ENCODE measurements at regions not wholly inside any gene's neighbourhood (a gene's known extent, or its start where the extent isn't known, plus 50 kb on each side); places are given as distances from the start of the nearest gene placed in this dataset.

DNA sequence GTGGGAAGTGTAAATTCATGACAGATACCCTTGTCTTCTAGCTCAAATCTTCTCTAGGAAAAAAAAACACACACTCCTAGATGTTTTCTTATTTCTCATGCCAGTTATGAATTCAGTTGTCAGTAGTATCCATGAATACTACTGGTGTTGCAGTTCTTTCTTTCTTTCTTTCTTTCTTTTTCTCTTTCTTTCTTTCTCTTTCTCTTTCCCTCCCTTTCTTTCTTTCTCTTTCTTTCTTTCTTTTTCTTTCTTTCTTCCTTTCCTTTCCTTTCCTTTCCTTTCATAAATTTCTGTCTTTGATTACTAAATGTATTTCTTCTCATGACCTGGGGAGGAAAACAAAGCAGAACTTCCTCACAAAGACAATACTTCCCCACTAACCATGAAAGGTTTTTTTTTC is 253.8 kb downstream of the PCDH7 start:
- Mint-ChIP-seq H3K27ac (no peak overlapping the region), H3K9me3 (peaks cover 14 to 17% (median 16%) of the 10 kb centered on the region in 3 donors), H3K27me3 (no peaks in the 10 kb centered on the region), H3K36me3 (no peaks in the 10 kb centered on the region), H3K4me1 (no peaks in the 10 kb centered on the region), H3K4me3 (no peak overlapping the region)
- no peak overlapping the region for H3K27ac ChIP-seq (ENCODE audit: low read length)
- no peaks in the 10 kb centered on the region for H3K27me3 ChIP-seq (replicated peaks in 1 of 2; ENCODE audit: control insufficient read depth in 2 of 2, extremely low read depth in 1 of 2, insufficient read depth in 2 of 2, low read length in 1 of 2)
- H3K4me3 ChIP-seq (ENCODE audit: control insufficient read depth in 1 of 2, extremely low read depth in 1 of 2, low read length in 1 of 2): no peak overlapping the region
- ATAC-seq (replicated peaks in 1 of 4) (no peak), DNase-seq (no peak)
- ChIA-PET CTCF (no interaction called here), POLR2A (no interaction called here)
- H3K36me3 ChIP-seq (ENCODE audit: control insufficient read depth in 2 of 2, extremely low read depth in 1 of 2, insufficient read depth in 1 of 2, low read length in 1 of 2): no peaks in the 10 kb centered on the region
- no peaks in the 10 kb centered on the region for H3K9me3 ChIP-seq
- H3K4me1 ChIP-seq (ENCODE audit: control insufficient read depth in 1 of 2, extremely low read depth in 1 of 2, insufficient read depth in 2 of 2, low read length in 2 of 2): no peaks in the 10 kb centered on the region

DNA sequence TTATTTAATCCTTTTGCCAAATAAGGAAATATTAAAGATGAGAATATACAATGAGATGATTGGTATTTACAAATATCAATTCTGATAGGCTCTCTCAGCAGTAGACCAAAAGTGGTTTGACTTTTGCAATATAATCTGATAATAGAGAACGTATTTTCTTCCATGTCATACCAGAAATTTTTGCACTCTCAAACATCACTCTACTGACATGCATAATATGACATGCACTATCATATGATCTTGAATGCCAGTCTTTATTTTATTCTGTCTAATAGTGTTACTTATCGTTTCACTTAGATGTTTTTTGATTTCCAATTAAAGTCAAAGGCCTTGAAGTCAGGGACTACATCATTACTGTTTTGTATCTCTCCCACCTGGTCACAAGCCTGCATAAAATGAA is 259.2 kb downstream of the PCDH7 start:
- Mint-ChIP-seq H3K4me3 (no peak overlapping the region), H3K9me3 (peaks cover 5 to 18% (median 15%) of the 10 kb centered on the region in 3 donors), H3K36me3 (no peaks in the 10 kb centered on the region), H3K27me3 (no peaks in the 10 kb centered on the region), H3K27ac (no peak overlapping the region), H3K4me1 (no peaks in the 10 kb centered on the region)
- Histone ChIP-seq H3K4me3 (ENCODE audit: control insufficient read depth in 1 of 2, extremely low read depth in 1 of 2, low read length in 1 of 2) (no peak overlapping the region), H3K36me3 (ENCODE audit: control insufficient read depth in 2 of 2, extremely low read depth in 1 of 2, insufficient read depth in 1 of 2, low read length in 1 of 2) (no peaks in the 10 kb centered on the region), H3K27me3 (replicated peaks in 1 of 2; ENCODE audit: control insufficient read depth in 2 of 2, extremely low read depth in 1 of 2, insufficient read depth in 2 of 2, low read length in 1 of 2) (no peaks in the 10 kb centered on the region), H3K9me3 (peaks cover 2% of the 10 kb centered on the region), H3K4me1 (ENCODE audit: control insufficient read depth in 1 of 2, extremely low read depth in 1 of 2, insufficient read depth in 2 of 2, low read length in 2 of 2) (no peaks in the 10 kb centered on the region), H3K27ac (ENCODE audit: low read length) (no peak overlapping the region)
- ATAC-seq (replicated peaks in 1 of 4) (no peak), DNase-seq (no peak)
- ChIA-PET POLR2A (interaction anchor here in 1 of 2 donors (0.6 kb wide), 1 partner anchor 1203 kb away, joined by 4 read pairs; no protein-coding TSS in a partner anchor), CTCF (no interaction called here)
- no CpG with 5 or more reads among the region's 2 CpGs for WGBS (ENCODE audit: insufficient coverage)

DNA sequence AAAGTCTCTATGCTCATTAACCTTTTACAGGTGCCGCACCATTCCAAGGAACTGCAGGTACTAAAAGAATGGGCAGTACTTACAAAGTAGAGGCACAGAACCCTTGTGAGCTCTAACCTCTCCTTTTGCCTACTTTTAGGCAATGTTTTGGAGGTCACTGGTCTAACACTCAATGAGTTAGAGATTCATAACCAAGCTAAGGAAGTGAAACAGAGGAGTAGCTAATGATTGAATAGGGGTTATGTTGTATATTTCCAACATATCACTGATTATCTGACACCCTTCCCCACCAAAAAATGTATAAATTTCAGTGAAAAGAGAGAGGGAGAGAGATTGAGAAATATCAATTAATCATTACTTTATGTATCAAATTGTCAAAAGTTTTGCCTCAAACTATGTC is 269.3 kb downstream of the PCDH7 start:
- Mint-ChIP-seq H3K27ac (no peak overlapping the region), H3K4me3 (no peak overlapping the region), H3K4me1 (no peaks in the 10 kb centered on the region), H3K27me3 (no peaks in the 10 kb centered on the region), H3K36me3 (no peaks in the 10 kb centered on the region), H3K9me3 (peaks cover 4 to 18% (median 13%) of the 10 kb centered on the region in 3 donors)
- no peaks in the 10 kb centered on the region for H3K36me3 ChIP-seq (ENCODE audit: control insufficient read depth in 2 of 2, extremely low read depth in 1 of 2, insufficient read depth in 1 of 2, low read length in 1 of 2)
- no peak overlapping the region for H3K4me3 ChIP-seq (ENCODE audit: control insufficient read depth in 1 of 2, extremely low read depth in 1 of 2, low read length in 1 of 2)
- H3K4me1 ChIP-seq (ENCODE audit: control insufficient read depth in 1 of 2, extremely low read depth in 1 of 2, insufficient read depth in 2 of 2, low read length in 2 of 2): no peaks in the 10 kb centered on the region
- H3K9me3 ChIP-seq: no peaks in the 10 kb centered on the region
- ChIA-PET CTCF (interaction anchor here in 1 of 2 donors (0.6 kb wide), 1 partner anchor 46 kb away, joined by 4 read pairs; no protein-coding TSS in a partner anchor), POLR2A (no interaction called here)
- H3K27me3 ChIP-seq (replicated peaks in 1 of 2; ENCODE audit: control insufficient read depth in 2 of 2, extremely low read depth in 1 of 2, insufficient read depth in 2 of 2, low read length in 1 of 2): no peaks in the 10 kb centered on the region
- ATAC-seq (replicated peaks in 1 of 4): no peak
- no peak overlapping the region for H3K27ac ChIP-seq (ENCODE audit: low read length)
- WGBS (ENCODE audit: insufficient coverage): 100% methylated on average over 1 of the region's 1 CpG
- no peak for DNase-seq

DNA sequence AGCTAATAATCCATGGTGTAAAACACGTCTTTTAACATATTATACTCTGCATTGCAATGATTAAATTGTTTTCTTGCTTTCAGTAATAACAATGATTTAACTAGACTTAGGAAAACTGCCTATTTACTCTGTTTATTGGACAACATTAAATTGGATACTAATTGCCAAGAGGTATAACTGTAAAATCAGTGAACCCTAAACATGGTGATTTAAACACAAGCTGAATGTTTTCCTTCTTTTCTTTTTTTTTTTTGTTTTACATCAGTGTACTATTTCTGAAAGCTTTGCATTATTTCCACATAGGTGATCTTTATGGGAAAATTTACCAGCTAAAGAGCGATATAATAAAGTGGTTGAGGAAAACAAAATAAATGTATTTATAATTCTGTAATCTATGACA is 276.7 kb downstream of the PCDH7 start:
- H3K4me3 ChIP-seq (ENCODE audit: control insufficient read depth in 1 of 2, extremely low read depth in 1 of 2, low read length in 1 of 2): no peak overlapping the region
- no CpG with 5 or more reads among the region's 2 CpGs for WGBS (ENCODE audit: insufficient coverage)
- H3K27me3 ChIP-seq (replicated peaks in 1 of 2; ENCODE audit: control insufficient read depth in 2 of 2, extremely low read depth in 1 of 2, insufficient read depth in 2 of 2, low read length in 1 of 2): no peaks in the 10 kb centered on the region
- no peaks in the 10 kb centered on the region for H3K9me3 ChIP-seq
- H3K4me1 ChIP-seq (ENCODE audit: control insufficient read depth in 1 of 2, extremely low read depth in 1 of 2, insufficient read depth in 2 of 2, low read length in 2 of 2): no peaks in the 10 kb centered on the region
- ATAC-seq (replicated peaks in 1 of 4): no peak
- no peak for DNase-seq
- H3K36me3 Mint-ChIP-seq: no peaks in the 10 kb centered on the region
- H3K36me3 ChIP-seq (ENCODE audit: control insufficient read depth in 2 of 2, extremely low read depth in 1 of 2, insufficient read depth in 1 of 2, low read length in 1 of 2): no peaks in the 10 kb centered on the region
- ChIA-PET CTCF (no interaction called here), POLR2A (no interaction called here)
- no peak overlapping the region for H3K27ac Mint-ChIP-seq
- no peak overlapping the region for H3K27ac ChIP-seq (ENCODE audit: low read length)
- no peaks in the 10 kb centered on the region for H3K27me3 Mint-ChIP-seq
- H3K4me1 Mint-ChIP-seq: no peaks in the 10 kb centered on the region
- no peak overlapping the region for H3K4me3 Mint-ChIP-seq
- peaks cover 14 to 28% (median 16%) of the 10 kb centered on the region in 3 donors for H3K9me3 Mint-ChIP-seq

DNA sequence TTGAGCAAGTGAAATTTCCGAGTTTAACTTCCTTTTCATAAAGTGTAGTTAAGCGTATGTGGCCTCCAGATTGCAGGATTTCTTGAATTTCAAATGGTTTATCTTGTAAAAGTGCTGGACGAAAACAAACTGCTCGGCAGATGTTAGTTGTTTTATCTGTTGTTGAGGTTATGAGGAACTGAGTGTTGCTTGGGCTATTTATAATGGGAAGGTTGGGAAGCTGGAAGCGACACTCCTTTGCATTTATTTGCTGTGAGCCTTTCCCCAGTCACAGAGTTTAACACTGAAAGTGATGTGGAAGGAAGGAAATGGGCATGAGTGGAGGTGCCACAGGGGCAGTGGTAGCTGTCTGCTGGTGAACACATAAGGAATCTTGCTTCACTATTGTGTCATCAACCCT is 284.9 kb downstream of the PCDH7 start:
- POLR2A ChIA-PET: no interaction called here
- H3K27me3 Mint-ChIP-seq: no peaks in the 10 kb centered on the region
- DNase-seq (no peak), ATAC-seq (replicated peaks in 1 of 4) (no peak)
- WGBS (ENCODE audit: insufficient coverage): 86% methylated on average over 5 of the region's 5 CpGs
- Histone ChIP-seq H3K4me3 (ENCODE audit: control insufficient read depth in 1 of 2, extremely low read depth in 1 of 2, low read length in 1 of 2) (no peak overlapping the region), H3K27me3 (replicated peaks in 1 of 2; ENCODE audit: control insufficient read depth in 2 of 2, extremely low read depth in 1 of 2, insufficient read depth in 2 of 2, low read length in 1 of 2) (no peaks in the 10 kb centered on the region), H3K4me1 (ENCODE audit: control insufficient read depth in 1 of 2, extremely low read depth in 1 of 2, insufficient read depth in 2 of 2, low read length in 2 of 2) (no peaks in the 10 kb centered on the region), H3K9me3 (no peaks in the 10 kb centered on the region), H3K27ac (ENCODE audit: low read length) (no peak overlapping the region), H3K36me3 (ENCODE audit: control insufficient read depth in 2 of 2, extremely low read depth in 1 of 2, insufficient read depth in 1 of 2, low read length in 1 of 2) (no peaks in the 10 kb centered on the region)
- H3K4me3 Mint-ChIP-seq: no peak overlapping the region
- no peak overlapping the region for H3K27ac Mint-ChIP-seq
- no peaks in the 10 kb centered on the region for H3K4me1 Mint-ChIP-seq
- peaks cover 10 to 16% (median 13%) of the 10 kb centered on the region in 3 donors for H3K9me3 Mint-ChIP-seq
- CTCF ChIA-PET: no interaction called here
- no peaks in the 10 kb centered on the region for H3K36me3 Mint-ChIP-seq

DNA sequence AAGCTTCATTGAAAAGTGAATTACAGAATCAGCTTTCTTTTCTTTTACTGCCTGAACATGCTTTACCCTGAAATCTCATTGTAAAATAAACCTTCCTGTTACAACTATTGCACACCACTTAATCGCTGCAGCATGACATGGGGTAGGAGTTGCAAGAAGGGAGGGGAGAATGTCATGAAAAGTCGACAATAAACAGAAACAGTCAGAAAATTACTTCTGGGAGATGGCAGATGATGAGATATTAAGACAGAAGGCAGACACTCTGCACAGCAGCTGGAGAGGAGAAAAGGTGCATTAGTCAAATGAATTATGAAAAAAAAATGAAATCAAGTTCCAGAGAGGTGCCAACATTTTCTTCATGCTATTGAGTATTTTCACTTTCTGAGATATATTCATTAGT is 287.7 kb downstream of the PCDH7 start:
- Histone ChIP-seq H3K4me1 (ENCODE audit: control insufficient read depth in 1 of 2, extremely low read depth in 1 of 2, insufficient read depth in 2 of 2, low read length in 2 of 2) (no peaks in the 10 kb centered on the region), H3K9me3 (no peaks in the 10 kb centered on the region), H3K27me3 (replicated peaks in 1 of 2; ENCODE audit: control insufficient read depth in 2 of 2, extremely low read depth in 1 of 2, insufficient read depth in 2 of 2, low read length in 1 of 2) (no peaks in the 10 kb centered on the region), H3K36me3 (ENCODE audit: control insufficient read depth in 2 of 2, extremely low read depth in 1 of 2, insufficient read depth in 1 of 2, low read length in 1 of 2) (no peaks in the 10 kb centered on the region), H3K27ac (ENCODE audit: low read length) (no peak overlapping the region), H3K4me3 (ENCODE audit: control insufficient read depth in 1 of 2, extremely low read depth in 1 of 2, low read length in 1 of 2) (no peak overlapping the region)
- Mint-ChIP-seq H3K4me1 (no peaks in the 10 kb centered on the region), H3K27ac (no peak overlapping the region), H3K27me3 (no peaks in the 10 kb centered on the region), H3K36me3 (no peaks in the 10 kb centered on the region), H3K4me3 (no peak overlapping the region), H3K9me3 (peaks cover 8 to 21% (median 13%) of the 10 kb centered on the region in 3 donors)
- ATAC-seq (replicated peaks in 1 of 4) (no peak), DNase-seq (no peak)
- ChIA-PET CTCF (no interaction called here), POLR2A (interaction anchor here in 1 of 2 donors (0.6 kb wide), 2 partner anchors 9 to 1065 kb away, joined by 3 read pairs; no protein-coding TSS in a partner anchor)
- 29% methylated on average over 1 of the region's 2 CpGs for whole genome bisulfite sequencing (ENCODE audit: insufficient coverage)

DNA sequence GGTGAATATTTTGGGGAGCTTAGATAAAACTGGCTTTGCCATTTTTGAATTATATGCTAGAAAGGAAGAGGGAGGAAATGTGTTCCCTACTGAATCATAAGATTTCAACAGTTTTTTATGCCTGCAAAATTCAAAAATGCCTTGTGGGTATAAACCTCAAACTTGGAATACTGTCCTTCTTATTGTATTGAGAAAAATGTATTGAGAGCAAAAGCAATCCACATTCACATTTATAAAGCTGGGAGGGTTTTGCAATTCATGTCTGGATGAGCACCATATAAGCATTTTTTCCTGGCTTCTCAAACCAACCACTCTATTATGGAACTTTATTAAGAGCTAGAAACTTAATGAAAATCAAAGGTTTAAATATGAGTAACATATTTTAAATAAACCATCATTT is 289.8 kb downstream of the PCDH7 start:
- H3K4me1 Mint-ChIP-seq: no peaks in the 10 kb centered on the region

More for the DNA sequence above, 289.8 kb downstream of the PCDH7 start:
- Histone ChIP-seq H3K36me3 (ENCODE audit: control insufficient read depth in 2 of 2, extremely low read depth in 1 of 2, insufficient read depth in 1 of 2, low read length in 1 of 2) (no peaks in the 10 kb centered on the region), H3K9me3 (no peaks in the 10 kb centered on the region), H3K4me3 (ENCODE audit: control insufficient read depth in 1 of 2, extremely low read depth in 1 of 2, low read length in 1 of 2) (no peak overlapping the region), H3K27me3 (replicated peaks in 1 of 2; ENCODE audit: control insufficient read depth in 2 of 2, extremely low read depth in 1 of 2, insufficient read depth in 2 of 2, low read length in 1 of 2) (no peaks in the 10 kb centered on the region), H3K4me1 (ENCODE audit: control insufficient read depth in 1 of 2, extremely low read depth in 1 of 2, insufficient read depth in 2 of 2, low read length in 2 of 2) (no peaks in the 10 kb centered on the region), H3K27ac (ENCODE audit: low read length) (no peak overlapping the region)
- Mint-ChIP-seq H3K27ac (no peak overlapping the region), H3K36me3 (no peaks in the 10 kb centered on the region), H3K9me3 (peaks cover 5 to 12% (median 8%) of the 10 kb centered on the region in 3 donors), H3K4me3 (no peak overlapping the region), H3K27me3 (no peaks in the 10 kb centered on the region)
- ChIA-PET POLR2A (no interaction called here), CTCF (no interaction called here)
- ATAC-seq (replicated peaks in 1 of 4): no peak
- DNase-seq: no peak
